Vagina (tissue), 2 donors: ENCODE measurements at regions not wholly inside any gene's neighbourhood (a gene's known extent, or its start where the extent isn't known, plus 50 kb on each side); places are given as distances from the start of the nearest gene placed in this dataset.

Source experiments
- DNase-seq, 2 donors: peaks; one replicate each; pipeline ENCODE4 v3.0.0-alpha.2; 2017; ENCODE audit errors: extremely low spot score in 2 of 2
- H3K27ac ChIP-seq: fragments of 200-600 bp; sonication (generic); one replicate; pipeline ENCODE4 v1.5.1; 2019
- H3K27me3 ChIP-seq: fragments of 200-600 bp; sonication (generic); one replicate; pipeline ENCODE4 v1.5.1; 2019
- H3K36me3 ChIP-seq, 2 donors: fragments of 200-600 bp; sonication (generic); one replicate each; pipeline ENCODE4 v1.5.1; 2017 to 2019
- H3K4me1 ChIP-seq: fragments of 200-600 bp; sonication (generic); one replicate; pipeline ENCODE4 v1.5.1; 2019
- H3K4me3 ChIP-seq, 2 donors: fragments of 200-600 bp; sonication (generic); 1 replicate in 1 of 2; 2 replicates in 1 of 2; pipeline ENCODE4 v1.5.1; 2016 to 2019
- H3K9me3 ChIP-seq: fragments of 200-600 bp; sonication (generic); one replicate; pipeline ENCODE4 v1.5.1; 2019
- CTCF ChIP-seq, 3 experiments: fragments of 450-650 bp in 2 of 3; fragments of 200-600 bp in 1 of 3; sonication (generic) in 1 of 3; IDR thresholded peaks; one replicate each; pipeline ENCODE4 v1.5.1; 2017 to 2019; ENCODE audit warnings: antibody characterized with exemption in 3 of 3, mild to moderate bottlenecking in 2 of 3, moderate library complexity in 2 of 3
- POLR2A ChIP-seq, 2 donors: fragments of 450-650 bp; IDR thresholded peaks; one replicate each; pipeline ENCODE4 v1.6.1; 2017; ENCODE audit warnings: antibody characterized with exemption in 2 of 2, mild to moderate bottlenecking in 2 of 2, moderate library complexity in 2 of 2
- POLR2AphosphoS5 ChIP-seq, 2 donors: sonication (generic); formaldehyde crosslinking; IDR thresholded peaks; one replicate each; pipeline ENCODE4 v1.9.0; 2017; ENCODE audit warnings: antibody characterized with exemption in 2 of 2, mild to moderate bottlenecking in 2 of 2, low read depth in 1 of 2; ENCODE audit not compliant: insufficient read depth in 1 of 2
- intact Hi-C: fragments of 100-400 bp; cut with DNase I; formaldehyde crosslinking; loops from one replicate; pipeline ENCODE4 v1.15.1; 2023

- Histone ChIP-seq H3K27me3 (no peaks in the 10 kb centered on the region), H3K27ac (no peak overlapping the region), H3K4me1 (no peaks in the 10 kb centered on the region), H3K4me3 (no peak overlapping the region), H3K9me3 (no peaks in the 10 kb centered on the region), H3K36me3 (no peaks in the 10 kb centered on the region)
- TF ChIP-seq POLR2A (IDR thresholded peaks at IDR 0.05) (no peak), POLR2AphosphoS5 (IDR thresholded peaks at IDR 0.05; ENCODE audit: insufficient read depth in 1 of 2, low read depth in 1 of 2) (no peak), CTCF (IDR thresholded peaks at IDR 0.05) (no peak)
- intact Hi-C loops = no loop called here
- no peak for DNase-seq
Measured at GRCh38 chr5:1938310-1939000, 55.7 kb upstream of the IRX4 start.

DNA sequence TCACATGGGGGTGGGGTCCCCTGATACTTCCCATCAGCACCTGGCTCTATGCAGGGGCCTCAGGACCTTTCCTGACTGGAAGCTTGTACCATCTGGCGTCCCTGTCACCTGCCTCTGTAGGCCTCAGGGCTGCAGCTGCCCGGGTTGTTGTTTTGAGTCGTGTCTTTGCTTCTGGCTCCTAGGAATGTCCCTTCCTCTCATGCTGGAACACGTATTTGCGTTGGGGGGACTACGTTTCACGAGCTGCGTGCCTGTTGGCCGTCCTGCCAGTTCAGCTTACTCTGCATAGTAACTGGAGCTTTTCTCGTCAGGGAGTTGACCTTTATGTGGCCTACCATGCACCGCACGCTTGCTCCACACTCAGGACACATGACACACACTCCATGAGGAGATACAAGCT is 54.9 kb upstream of the IRX4 start:
- intact Hi-C loops = no loop called here
- no peak overlapping the region for H3K27ac ChIP-seq
- DNase-seq = no peak
- H3K36me3 ChIP-seq = no peaks in the 10 kb centered on the region
- H3K9me3 ChIP-seq = no peaks in the 10 kb centered on the region
- no peak for TF ChIP-seq POLR2A (IDR thresholded peaks at IDR 0.05)
- no peak for TF ChIP-seq CTCF (IDR thresholded peaks at IDR 0.05)
- no peak for TF ChIP-seq POLR2AphosphoS5 (IDR thresholded peaks at IDR 0.05; ENCODE audit: insufficient read depth in 1 of 2, low read depth in 1 of 2)
- H3K4me3 ChIP-seq = no peak overlapping the region
- no peaks in the 10 kb centered on the region for H3K27me3 ChIP-seq
- no peaks in the 10 kb centered on the region for H3K4me1 ChIP-seq

DNA sequence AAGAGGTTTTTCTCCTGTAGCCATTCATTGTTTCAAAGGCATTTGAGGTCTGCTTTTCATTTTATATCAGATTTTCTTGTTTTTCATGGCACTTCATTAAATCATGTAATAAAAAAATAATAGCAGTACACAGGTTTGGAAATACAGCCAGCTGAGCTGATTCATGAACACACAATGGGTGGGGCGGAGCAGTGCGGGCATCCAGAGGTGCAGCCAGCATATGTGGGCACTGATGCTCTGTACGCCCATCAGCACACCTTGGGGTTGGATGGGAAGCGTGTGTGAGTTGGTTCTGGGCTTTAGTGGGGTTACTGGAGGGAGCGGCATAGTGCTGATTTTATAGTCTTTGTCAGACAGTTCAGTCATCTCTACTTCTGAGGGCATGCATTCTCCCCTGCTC is 54.2 kb upstream of the IRX4 start:
- Histone ChIP-seq H3K36me3 (no peaks in the 10 kb centered on the region), H3K9me3 (no peaks in the 10 kb centered on the region), H3K4me1 (peaks cover 4% of the 10 kb centered on the region), H3K27me3 (no peaks in the 10 kb centered on the region), H3K27ac (no peak overlapping the region), H3K4me3 (no peak overlapping the region)
- DNase-seq = no peak
- TF ChIP-seq POLR2A (IDR thresholded peaks at IDR 0.05) = no peak
- TF ChIP-seq POLR2AphosphoS5 (IDR thresholded peaks at IDR 0.05; ENCODE audit: insufficient read depth in 1 of 2, low read depth in 1 of 2) = no peak
- no peak for TF ChIP-seq CTCF (IDR thresholded peaks at IDR 0.05)
- intact Hi-C loops = no loop called here

DNA sequence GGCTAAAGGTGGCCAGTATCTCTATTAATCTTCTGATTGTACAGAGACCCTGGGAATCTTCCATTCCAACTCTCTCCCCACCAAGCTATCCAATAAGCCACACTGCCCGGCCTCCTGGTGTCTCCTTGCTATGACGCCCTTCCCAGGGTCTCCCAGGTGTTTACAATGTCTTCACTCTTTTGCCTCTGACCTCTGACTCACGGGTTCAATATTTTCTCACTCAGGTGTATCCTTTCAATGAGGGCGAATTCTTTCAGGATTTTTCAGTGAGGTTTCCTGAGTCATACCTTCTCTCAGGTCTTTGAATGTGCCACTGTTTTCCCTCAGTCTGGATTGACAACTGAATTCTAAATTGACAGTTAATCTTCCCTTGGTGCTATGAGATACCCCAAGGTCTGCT is 53.7 kb upstream of the IRX4 start:
- no peaks in the 10 kb centered on the region for H3K9me3 ChIP-seq
- H3K4me1 ChIP-seq = peaks cover 8% of the 10 kb centered on the region
- no peak for DNase-seq
- no peaks in the 10 kb centered on the region for H3K36me3 ChIP-seq
- H3K4me3 ChIP-seq = no peak overlapping the region
- intact Hi-C loops = no loop called here
- no peaks in the 10 kb centered on the region for H3K27me3 ChIP-seq
- TF ChIP-seq CTCF (IDR thresholded peaks at IDR 0.05) = no peak
- no peak for TF ChIP-seq POLR2AphosphoS5 (IDR thresholded peaks at IDR 0.05; ENCODE audit: insufficient read depth in 1 of 2, low read depth in 1 of 2)
- no peak for TF ChIP-seq POLR2A (IDR thresholded peaks at IDR 0.05)
- no peak overlapping the region for H3K27ac ChIP-seq

DNA sequence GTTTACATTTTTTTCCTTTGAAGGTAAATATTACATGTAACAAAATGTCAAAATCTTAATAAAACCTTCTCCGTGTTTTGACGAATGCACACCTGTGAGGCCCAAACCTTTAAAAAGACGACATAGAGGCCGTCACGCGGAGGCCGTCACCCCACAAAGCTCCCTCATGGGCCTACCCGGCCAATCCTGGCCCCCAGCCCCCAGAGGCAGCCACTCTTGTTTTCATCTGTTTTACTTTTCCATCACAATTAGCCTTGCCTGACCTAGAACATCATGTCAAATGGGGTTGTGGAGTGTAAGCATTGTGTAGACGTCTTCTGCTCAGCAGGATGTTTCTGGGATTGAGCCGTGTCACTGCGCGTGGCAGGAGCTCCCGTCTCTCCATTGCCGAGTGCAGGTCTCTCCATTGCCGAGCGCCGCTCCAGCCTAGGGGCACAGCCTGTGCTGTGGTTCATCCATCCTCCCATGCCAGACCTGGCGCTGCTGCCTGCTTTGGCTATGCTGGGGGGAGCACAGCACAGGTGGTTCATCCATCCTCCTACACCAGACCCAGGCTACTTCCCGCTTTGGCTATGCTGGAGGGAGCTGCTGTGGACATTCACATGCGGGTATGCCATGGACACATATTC is 52.2 kb upstream of the IRX4 start:
- Histone ChIP-seq H3K9me3 (no peaks in the 10 kb centered on the region), H3K27ac (no peak overlapping the region), H3K36me3 (no peaks in the 10 kb centered on the region), H3K27me3 (no peaks in the 10 kb centered on the region), H3K4me3 (no peak overlapping the region), H3K4me1 (peaks cover 15% of the 10 kb centered on the region)
- TF ChIP-seq POLR2A (IDR thresholded peaks at IDR 0.05) (no peak), CTCF (IDR thresholded peaks at IDR 0.05) (no peak), POLR2AphosphoS5 (IDR thresholded peaks at IDR 0.05; ENCODE audit: insufficient read depth in 1 of 2, low read depth in 1 of 2) (no peak)
- no peak for DNase-seq
- intact Hi-C loops = no loop called here
